Right lobe of liver (tissue), 6 donors: ENCODE measurements at regions not wholly inside any gene's neighbourhood (a gene's known extent, or its start where the extent isn't known, plus 50 kb on each side); places are given as distances from the start of the nearest gene placed in this dataset.

Source experiments
- ATAC-seq, 4 donors: fragments of 200-7000 bp; cut with Tn5 transposase; one replicate each; pipeline ENCODE4 v1.9.1; 2020; ENCODE audit warnings: mild to moderate bottlenecking in 4 of 4, moderate library complexity in 4 of 4
- DNase-seq, 3 donors: peaks; one replicate each; pipeline ENCODE4 v3.0.0-alpha.2; 2020
- H3K27ac ChIP-seq, 3 donors: fragments of 200-600 bp; one replicate each; pipeline ENCODE4 v1.8.0; 2022
- H3K27me3 ChIP-seq, 2 donors: fragments of 200-600 bp; one replicate each; pipeline ENCODE4 v1.8.0; 2022
- H3K36me3 ChIP-seq, 4 donors: fragments of 200-600 bp; sonication (generic) in 1 of 4; one replicate each; pipeline versions ENCODE4 v1.5.1 to v1.8.0; 2017 to 2022; ENCODE audit warnings: control low read depth in 1 of 4
- H3K4me1 ChIP-seq, 4 donors: fragments of 200-600 bp; sonication (generic) in 1 of 4; one replicate each; pipeline versions ENCODE4 v1.5.1 to v1.8.0; 2017 to 2022; ENCODE audit warnings: control low read depth in 1 of 4
- H3K4me3 ChIP-seq, 3 donors: fragments of 200-600 bp; one replicate each; pipeline ENCODE4 v1.8.0; 2022
- H3K9me3 ChIP-seq, 4 donors: fragments of 200-600 bp; sonication (generic) in 1 of 4; one replicate each; pipeline versions ENCODE4 v1.5.1 to v1.8.0; 2017 to 2022; ENCODE audit warnings: control low read depth in 1 of 4
- CTCF ChIP-seq, 4 donors: fragments of 200-600 bp in 3 of 4; fragments of 450-650 bp in 1 of 4; IDR thresholded peaks; one replicate each; pipeline versions ENCODE4 v1.5.1 to v1.8.0; 2016 to 2022; ENCODE audit warnings: antibody characterized with exemption in 4 of 4, mild to moderate bottlenecking in 2 of 4
- POLR2A ChIP-seq: fragments of 450-650 bp; IDR thresholded peaks from one replicate; pipeline ENCODE4 v1.6.1; 2017; ENCODE audit warnings: antibody characterized with exemption, mild to moderate bottlenecking
- WGBS: methylation state at CpG from one replicate; pipeline ENCODE4 v1.1.6; 2018; ENCODE audit warnings: low coverage, low lambda C conversion rate; ENCODE audit not compliant: insufficient coverage; ENCODE audit errors: missing lambda C conversion rate; 5-methylcytosine and 5-hydroxymethylcytosine counted together
- intact Hi-C, 2 donors: fragments of 100-400 bp; cut with DNase I; formaldehyde crosslinking; loops; one replicate each; pipeline versions ENCODE4 v1.11.2 to v1.14.1; 2022
- donor health status: DM: no; HTN: yes; CAD: no.
- donor health status: DM: no; HTN: no; CAD: no.
- donor health status: DM: no; HTN: no; CAD: no.
- donor health status: DM: no; HTN: yes; CAD: no.
- donor health status: DM: no; HTN: yes; CAD: no.

GRCh38 chr20:51183451-51183850 is 160.5 kb upstream of the KCNG1 start:
- no peak overlapping the region for H3K4me3 ChIP-seq
- intact Hi-C loops, result no loop called here
- TF ChIP-seq CTCF (IDR thresholded peaks at IDR 0.05) (no peak), POLR2A (no peak)
- no peaks in the 10 kb centered on the region for H3K36me3 ChIP-seq
- ATAC-seq, result no peak
- no peaks in the 10 kb centered on the region for H3K4me1 ChIP-seq
- WGBS, result 92% methylated on average over 1 of the region's 1 CpG
- H3K27ac ChIP-seq, result no peak overlapping the region
- no peaks in the 10 kb centered on the region for H3K9me3 ChIP-seq
- no peak for DNase-seq
- no peaks in the 10 kb centered on the region for H3K27me3 ChIP-seq

DNA sequence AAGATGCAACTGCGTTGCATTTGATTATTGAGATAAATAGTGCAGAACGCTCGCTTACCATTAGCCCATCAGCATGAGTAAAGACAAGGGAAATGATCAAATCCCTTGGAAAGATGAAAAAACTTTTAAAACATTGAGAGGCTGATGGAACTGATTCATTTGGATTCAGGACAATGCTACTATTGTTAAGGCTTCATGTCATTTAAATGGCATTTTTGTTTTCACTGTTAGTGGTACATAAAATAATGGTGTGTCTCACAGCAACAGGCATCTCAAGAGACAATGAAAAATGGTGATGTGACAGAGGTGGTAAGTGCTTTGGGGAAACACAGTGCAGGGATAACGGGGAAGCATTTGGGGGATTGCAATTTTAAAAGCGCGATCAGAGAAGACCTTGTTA is 159.7 kb upstream of the KCNG1 start:
- Histone ChIP-seq H3K27ac (no peak overlapping the region), H3K4me1 (no peaks in the 10 kb centered on the region), H3K9me3 (no peaks in the 10 kb centered on the region), H3K4me3 (no peak overlapping the region), H3K36me3 (no peaks in the 10 kb centered on the region), H3K27me3 (no peaks in the 10 kb centered on the region)
- intact Hi-C loops, result no loop called here
- TF ChIP-seq POLR2A (no peak), CTCF (IDR thresholded peaks at IDR 0.05) (no peak)
- 67% methylated on average over 6 of the region's 6 CpGs for WGBS
- no peak for DNase-seq
- ATAC-seq, result no peak

GRCh38 chr20:51178153-51178552 is 155.2 kb upstream of the KCNG1 start:
- H3K36me3 ChIP-seq, result no peaks in the 10 kb centered on the region
- 13% methylated on average over 1 of the region's 3 CpGs for WGBS
- DNase-seq, result no peak
- TF ChIP-seq POLR2A, result no peak
- no peak for TF ChIP-seq CTCF (IDR thresholded peaks at IDR 0.05)
- H3K4me1 ChIP-seq, result no peaks in the 10 kb centered on the region
- no peak overlapping the region for H3K27ac ChIP-seq
- no peak for ATAC-seq
- no peaks in the 10 kb centered on the region for H3K9me3 ChIP-seq
- H3K27me3 ChIP-seq, result no peaks in the 10 kb centered on the region
- H3K4me3 ChIP-seq, result no peak overlapping the region
- intact Hi-C loops, result no loop called here

DNA sequence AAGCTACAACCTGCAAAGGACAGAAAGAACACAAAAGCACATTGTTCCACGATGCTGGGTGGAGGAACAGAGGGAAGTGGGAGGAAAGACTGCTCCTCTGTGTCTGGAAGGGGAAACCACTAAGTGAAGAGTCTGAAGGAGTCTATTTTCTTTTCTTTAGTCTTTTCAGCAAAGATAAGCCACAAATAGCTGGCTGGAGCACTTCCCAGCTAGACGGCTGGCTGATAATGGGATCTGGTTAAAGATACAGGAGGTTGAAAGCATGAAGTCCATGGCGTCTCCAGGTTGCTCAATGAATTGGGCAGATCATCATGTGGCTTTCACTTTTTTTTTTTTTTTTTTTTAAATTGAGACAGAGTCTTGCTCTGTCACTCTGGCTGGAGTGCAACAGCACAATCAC is 154.0 kb upstream of the KCNG1 start:
- no peak overlapping the region for H3K4me3 ChIP-seq
- no peaks in the 10 kb centered on the region for H3K27me3 ChIP-seq
- DNase-seq (no peak), ATAC-seq (no peak)
- H3K9me3 ChIP-seq, result no peaks in the 10 kb centered on the region
- H3K36me3 ChIP-seq, result no peaks in the 10 kb centered on the region
- no peak for TF ChIP-seq CTCF (IDR thresholded peaks at IDR 0.05)
- no peak for TF ChIP-seq POLR2A
- WGBS, result 11% methylated on average over 3 of the region's 3 CpGs
- H3K4me1 ChIP-seq, result no peaks in the 10 kb centered on the region
- intact Hi-C loops, result no loop called here
- H3K27ac ChIP-seq, result no peak overlapping the region

- no peaks in the 10 kb centered on the region for H3K36me3 ChIP-seq
- H3K9me3 ChIP-seq, result no peaks in the 10 kb centered on the region
- WGBS, result 64% methylated on average over 6 of the region's 8 CpGs
- H3K27ac ChIP-seq, result no peak overlapping the region
- TF ChIP-seq POLR2A (no peak), CTCF (IDR thresholded peaks at IDR 0.05) (no peak)
- H3K4me1 ChIP-seq, result no peaks in the 10 kb centered on the region
- no peak for ATAC-seq
- H3K27me3 ChIP-seq, result no peaks in the 10 kb centered on the region
- DNase-seq, result no peak
- intact Hi-C loops, result no loop called here
- H3K4me3 ChIP-seq, result no peak overlapping the region
These were observed 153.5 kb upstream of the KCNG1 start for GRCh38 chr20:51176446-51176845.
